Fibroblast of lung (primary cell): ENCODE measurements at regions not wholly inside any gene's neighbourhood (a gene's known extent, or its start where the extent isn't known, plus 50 kb on each side); places are given as distances from the start of the nearest gene placed in this dataset.

ENCODE experiments used
- DNase-seq, 2 donors: peaks; one replicate each; pipeline versions ENCODE4 v3.0.0 to v3.0.0-alpha.2; 2010; ENCODE audit warnings: low read depth in 2 of 2
- H2AFZ ChIP-seq: 2 replicates; pipeline ENCODE4 v1.5.1; 2012; ENCODE audit warnings: low read length, control low read depth, inconsistent platforms
- H3K27ac ChIP-seq: 2 replicates; pipeline ENCODE4 v1.5.1; 2011; ENCODE audit warnings: low read length, control low read depth; ENCODE audit not compliant: insufficient read depth
- H3K27me3 ChIP-seq: 2 replicates; pipeline ENCODE4 v1.5.1; 2011; ENCODE audit warnings: mild to moderate bottlenecking, low read length; ENCODE audit not compliant: control insufficient read depth, insufficient read depth
- H3K36me3 ChIP-seq: 2 replicates; pipeline ENCODE4 v1.5.1; 2011; ENCODE audit warnings: low read length; ENCODE audit not compliant: control insufficient read depth, insufficient read depth
- H3K4me1 ChIP-seq: 2 replicates; pipeline ENCODE4 v1.5.1; 2011; ENCODE audit warnings: low read length; ENCODE audit not compliant: control insufficient read depth, insufficient read depth; ENCODE audit errors: extremely low read depth
- H3K4me2 ChIP-seq: 2 replicates; pipeline ENCODE4 v1.5.1; 2011; ENCODE audit warnings: low read length, control low read depth; ENCODE audit not compliant: insufficient read depth; ENCODE audit errors: extremely low read depth
- H3K4me3 ChIP-seq, 4 experiments: fragments of 200-600 bp in 1 of 4; sonication (generic) in 1 of 4; replicated peaks in 1 of 4; 2 replicates each; pipeline ENCODE4 v1.5.1; 2011 to 2016; ENCODE audit warnings: low read length in 4 of 4, low read depth in 3 of 4, mild to moderate bottlenecking in 3 of 4, control low read depth in 2 of 4, inconsistent platforms in 1 of 4, mixed read lengths in 1 of 4; ENCODE audit not compliant: insufficient read depth in 1 of 4; ENCODE audit errors: control extremely low read depth in 1 of 4
- H3K79me2 ChIP-seq: 2 replicates; pipeline ENCODE4 v1.5.1; 2012; ENCODE audit warnings: mild to moderate bottlenecking, low read length, inconsistent platforms; ENCODE audit not compliant: control insufficient read depth, insufficient read depth
- H3K9ac ChIP-seq: 2 replicates; pipeline ENCODE4 v1.5.1; 2011; ENCODE audit warnings: mild to moderate bottlenecking, low read length, control low read depth; ENCODE audit not compliant: insufficient read depth
- H3K9me3 ChIP-seq: 2 replicates; pipeline ENCODE4 v1.5.1; 2012; ENCODE audit warnings: low read depth, low read length; ENCODE audit not compliant: control insufficient read depth, insufficient read depth
- H4K20me1 ChIP-seq: 2 replicates; pipeline ENCODE4 v1.5.1; 2011; ENCODE audit warnings: low read length; ENCODE audit not compliant: control insufficient read depth, insufficient read depth; ENCODE audit errors: extremely low read depth
- EZH2 ChIP-seq: IDR thresholded peaks from 2 replicates; pipeline ENCODE4 v1.5.1; 2012; ENCODE audit warnings: low read length, control low read depth, mild to moderate bottlenecking; ENCODE audit errors: missing control alignments
- TF ChIP-seq, protein P1 (sequence below), 2 donors: IDR thresholded peaks in 1 of 2; conservative IDR thresholded peaks in 1 of 2; 1 replicate in 1 of 2; 2 replicates in 1 of 2; pipeline ENCODE4 v1.5.1; 2011 to 2012; ENCODE audit warnings: low read length in 2 of 2, control low read depth in 1 of 2, inconsistent platforms in 1 of 2, low read depth in 1 of 2, mild to moderate bottlenecking in 1 of 2

DNA sequence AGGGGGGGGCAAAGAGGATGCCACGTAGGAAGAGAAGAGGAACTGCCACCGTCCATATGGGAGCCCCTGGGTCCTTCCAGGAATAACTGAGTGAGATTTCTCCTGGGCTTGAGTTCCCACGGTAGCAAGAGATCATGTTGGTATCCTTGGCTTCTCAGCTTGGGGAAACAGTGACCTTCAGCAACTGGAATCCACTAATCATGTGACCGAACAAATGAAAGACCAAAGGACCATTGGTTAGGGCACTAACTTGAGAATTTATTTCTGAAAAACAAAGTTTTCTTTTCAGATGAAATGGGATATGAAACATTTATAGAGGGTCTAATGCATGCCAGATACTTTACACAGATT is 259.4 kb upstream of the ID2 start:
- Histone ChIP-seq H3K79me2 (no peaks in the 10 kb centered on the region), H3K9ac (no peak overlapping the region), H3K4me2 (no peak overlapping the region), H3K4me3 (no peak overlapping the region), H3K27me3 (no peaks in the 10 kb centered on the region), H3K4me1 (no peaks in the 10 kb centered on the region), H2AFZ (no peak overlapping the region), H3K27ac (no peak overlapping the region), H3K9me3 (no peaks in the 10 kb centered on the region), H3K36me3 (no peaks in the 10 kb centered on the region), H4K20me1 (no peaks in the 10 kb centered on the region)
- DNase-seq: no peak
- TF ChIP-seq, protein P1, sequence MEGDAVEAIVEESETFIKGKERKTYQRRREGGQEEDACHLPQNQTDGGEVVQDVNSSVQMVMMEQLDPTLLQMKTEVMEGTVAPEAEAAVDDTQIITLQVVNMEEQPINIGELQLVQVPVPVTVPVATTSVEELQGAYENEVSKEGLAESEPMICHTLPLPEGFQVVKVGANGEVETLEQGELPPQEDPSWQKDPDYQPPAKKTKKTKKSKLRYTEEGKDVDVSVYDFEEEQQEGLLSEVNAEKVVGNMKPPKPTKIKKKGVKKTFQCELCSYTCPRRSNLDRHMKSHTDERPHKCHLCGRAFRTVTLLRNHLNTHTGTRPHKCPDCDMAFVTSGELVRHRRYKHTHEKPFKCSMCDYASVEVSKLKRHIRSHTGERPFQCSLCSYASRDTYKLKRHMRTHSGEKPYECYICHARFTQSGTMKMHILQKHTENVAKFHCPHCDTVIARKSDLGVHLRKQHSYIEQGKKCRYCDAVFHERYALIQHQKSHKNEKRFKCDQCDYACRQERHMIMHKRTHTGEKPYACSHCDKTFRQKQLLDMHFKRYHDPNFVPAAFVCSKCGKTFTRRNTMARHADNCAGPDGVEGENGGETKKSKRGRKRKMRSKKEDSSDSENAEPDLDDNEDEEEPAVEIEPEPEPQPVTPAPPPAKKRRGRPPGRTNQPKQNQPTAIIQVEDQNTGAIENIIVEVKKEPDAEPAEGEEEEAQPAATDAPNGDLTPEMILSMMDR (conservative IDR thresholded peaks at IDR 0.05 in 1 of 2, IDR thresholded peaks at IDR 0.05 in 1 of 2; ENCODE audit: low read depth in 1 of 2, low read length in 2 of 2): no peak
- no peak for TF ChIP-seq EZH2

DNA sequence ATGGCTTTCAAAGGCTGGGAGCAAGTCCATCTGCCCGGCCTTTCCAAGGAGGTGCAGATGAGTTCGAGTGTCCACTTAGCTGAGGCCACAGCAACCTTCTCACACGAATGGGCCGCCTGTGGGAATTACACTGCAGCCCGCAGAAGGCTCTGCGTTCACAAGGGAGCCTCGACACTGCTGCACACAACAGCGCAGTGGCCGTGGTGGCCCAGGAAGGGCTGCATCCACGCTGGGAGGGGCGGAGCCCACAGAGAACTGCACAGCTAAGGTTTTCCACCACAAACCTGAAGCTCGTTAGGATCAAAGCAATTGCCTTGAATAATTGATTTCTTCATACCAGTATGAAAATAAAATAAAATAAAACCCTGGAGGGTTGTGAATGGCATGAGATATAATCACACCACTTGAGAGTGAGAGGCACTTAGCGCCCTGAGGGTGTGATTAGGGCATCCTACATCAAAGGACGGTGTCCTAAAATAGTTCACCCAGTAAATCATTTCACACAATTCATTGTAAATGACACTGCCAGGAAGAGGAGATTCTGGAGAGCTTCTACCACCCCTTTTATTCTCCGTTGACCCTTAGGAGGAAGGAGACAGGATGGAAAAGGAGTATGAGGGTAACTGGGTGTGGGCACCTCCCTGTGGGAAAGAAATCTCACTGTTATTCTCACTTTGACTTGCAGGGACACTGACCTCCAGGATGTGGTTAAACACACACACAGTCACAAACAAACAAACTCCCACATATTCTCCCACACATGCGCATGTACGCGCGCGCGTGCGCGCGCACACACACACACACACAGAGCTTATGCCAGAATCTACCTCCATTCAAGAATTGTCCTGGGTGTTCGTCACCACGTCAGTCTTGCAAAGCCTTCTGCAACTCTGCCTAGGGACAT is 256.6 kb upstream of the ID2 start:
- Histone ChIP-seq H3K9me3 (no peaks in the 10 kb centered on the region), H3K9ac (no peak overlapping the region), H3K27ac (no peak overlapping the region), H3K79me2 (no peaks in the 10 kb centered on the region), H3K27me3 (no peaks in the 10 kb centered on the region), H4K20me1 (no peaks in the 10 kb centered on the region), H3K4me2 (no peak overlapping the region), H3K4me3 (no peak overlapping the region), H2AFZ (no peak overlapping the region), H3K4me1 (no peaks in the 10 kb centered on the region), H3K36me3 (no peaks in the 10 kb centered on the region)
- TF ChIP-seq EZH2: no peak
- TF ChIP-seq, protein P1 (conservative IDR thresholded peaks at IDR 0.05 in 1 of 2, IDR thresholded peaks at IDR 0.05 in 1 of 2; ENCODE audit: low read depth in 1 of 2, low read length in 2 of 2): no peak
- no peak for DNase-seq

DNA sequence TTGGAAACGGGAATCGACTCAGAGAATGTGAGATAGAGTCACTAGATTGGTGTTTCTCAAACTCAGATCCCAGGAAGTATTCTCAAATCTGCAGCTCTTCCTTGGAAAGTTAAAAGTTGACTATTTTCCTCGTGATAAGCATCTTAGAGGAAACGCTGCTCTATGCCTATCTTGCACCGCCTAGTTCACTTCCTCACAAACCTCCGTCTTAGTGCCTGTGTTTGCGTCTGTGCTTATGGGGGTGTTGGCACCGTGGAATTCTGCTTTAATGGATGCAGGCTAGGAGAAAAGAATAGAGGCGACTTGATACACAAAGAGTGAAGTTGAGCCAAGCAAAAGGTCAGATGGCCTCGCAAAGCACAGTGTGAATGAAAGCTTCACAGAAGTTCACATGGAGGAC is 255.3 kb upstream of the ID2 start:
- no peaks in the 10 kb centered on the region for H3K36me3 ChIP-seq
- no peak overlapping the region for H2AFZ ChIP-seq
- no peaks in the 10 kb centered on the region for H3K4me1 ChIP-seq
- DNase-seq: no peak
- no peaks in the 10 kb centered on the region for H3K27me3 ChIP-seq
- no peak overlapping the region for H3K4me2 ChIP-seq
- no peak overlapping the region for H3K27ac ChIP-seq
- H3K9ac ChIP-seq: no peak overlapping the region
- H3K9me3 ChIP-seq: no peaks in the 10 kb centered on the region
- no peaks in the 10 kb centered on the region for H4K20me1 ChIP-seq
- no peak overlapping the region for H3K4me3 ChIP-seq
- no peak for TF ChIP-seq EZH2
- TF ChIP-seq, protein P1 (conservative IDR thresholded peaks at IDR 0.05 in 1 of 2, IDR thresholded peaks at IDR 0.05 in 1 of 2; ENCODE audit: low read depth in 1 of 2, low read length in 2 of 2): no peak
- H3K79me2 ChIP-seq: no peaks in the 10 kb centered on the region
